ENCODE measurements at regions not wholly inside any gene's neighbourhood (a gene's known extent, or its start where the extent isn't known, plus 50 kb on each side); places are given as distances from the start of the nearest gene placed in this dataset.

DNA sequence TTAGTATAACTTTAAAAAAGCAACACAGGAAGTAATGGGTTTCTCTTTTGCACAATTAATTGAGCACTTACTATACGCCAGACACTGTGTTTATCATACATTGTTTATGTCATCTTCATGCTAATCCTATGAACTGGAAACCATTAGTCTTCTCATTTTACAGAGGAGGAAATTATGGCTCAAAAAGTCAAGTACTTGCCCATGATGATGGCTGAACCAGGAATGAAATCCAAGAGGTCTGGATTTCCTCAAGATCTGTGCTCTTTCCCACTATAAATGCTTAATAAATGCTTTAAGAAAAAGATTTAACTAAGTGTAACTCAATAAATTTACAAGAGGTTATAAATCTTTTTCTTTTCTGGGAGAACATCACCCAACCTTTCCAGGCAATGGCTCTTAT, 303.7 kb upstream of the RRP15 start:
- Histone ChIP-seq H2AFZ (no peak overlapping the region), H3K79me2 (no peaks in the 10 kb centered on the region), H3K4me3 (ENCODE audit: low read depth, low read length) (no peak overlapping the region), H3K9ac (no peak overlapping the region), H3K27ac (no peak overlapping the region), H3K4me1 (no peaks in the 10 kb centered on the region), H3K36me3 (ENCODE audit: control insufficient read depth, insufficient read depth, low read length) (no peaks in the 10 kb centered on the region), H3K27me3 (ENCODE audit: control insufficient read depth, insufficient read depth, low read length) (no peaks in the 10 kb centered on the region), H3K9me3 (ENCODE audit: control insufficient read depth, low read length) (no peaks in the 10 kb centered on the region), H3K4me2 (ENCODE audit: low read length) (no peak overlapping the region)
- TF ChIP-seq, protein P1, sequence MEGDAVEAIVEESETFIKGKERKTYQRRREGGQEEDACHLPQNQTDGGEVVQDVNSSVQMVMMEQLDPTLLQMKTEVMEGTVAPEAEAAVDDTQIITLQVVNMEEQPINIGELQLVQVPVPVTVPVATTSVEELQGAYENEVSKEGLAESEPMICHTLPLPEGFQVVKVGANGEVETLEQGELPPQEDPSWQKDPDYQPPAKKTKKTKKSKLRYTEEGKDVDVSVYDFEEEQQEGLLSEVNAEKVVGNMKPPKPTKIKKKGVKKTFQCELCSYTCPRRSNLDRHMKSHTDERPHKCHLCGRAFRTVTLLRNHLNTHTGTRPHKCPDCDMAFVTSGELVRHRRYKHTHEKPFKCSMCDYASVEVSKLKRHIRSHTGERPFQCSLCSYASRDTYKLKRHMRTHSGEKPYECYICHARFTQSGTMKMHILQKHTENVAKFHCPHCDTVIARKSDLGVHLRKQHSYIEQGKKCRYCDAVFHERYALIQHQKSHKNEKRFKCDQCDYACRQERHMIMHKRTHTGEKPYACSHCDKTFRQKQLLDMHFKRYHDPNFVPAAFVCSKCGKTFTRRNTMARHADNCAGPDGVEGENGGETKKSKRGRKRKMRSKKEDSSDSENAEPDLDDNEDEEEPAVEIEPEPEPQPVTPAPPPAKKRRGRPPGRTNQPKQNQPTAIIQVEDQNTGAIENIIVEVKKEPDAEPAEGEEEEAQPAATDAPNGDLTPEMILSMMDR (IDR thresholded peaks at IDR 0.05), result no peak

DNA sequence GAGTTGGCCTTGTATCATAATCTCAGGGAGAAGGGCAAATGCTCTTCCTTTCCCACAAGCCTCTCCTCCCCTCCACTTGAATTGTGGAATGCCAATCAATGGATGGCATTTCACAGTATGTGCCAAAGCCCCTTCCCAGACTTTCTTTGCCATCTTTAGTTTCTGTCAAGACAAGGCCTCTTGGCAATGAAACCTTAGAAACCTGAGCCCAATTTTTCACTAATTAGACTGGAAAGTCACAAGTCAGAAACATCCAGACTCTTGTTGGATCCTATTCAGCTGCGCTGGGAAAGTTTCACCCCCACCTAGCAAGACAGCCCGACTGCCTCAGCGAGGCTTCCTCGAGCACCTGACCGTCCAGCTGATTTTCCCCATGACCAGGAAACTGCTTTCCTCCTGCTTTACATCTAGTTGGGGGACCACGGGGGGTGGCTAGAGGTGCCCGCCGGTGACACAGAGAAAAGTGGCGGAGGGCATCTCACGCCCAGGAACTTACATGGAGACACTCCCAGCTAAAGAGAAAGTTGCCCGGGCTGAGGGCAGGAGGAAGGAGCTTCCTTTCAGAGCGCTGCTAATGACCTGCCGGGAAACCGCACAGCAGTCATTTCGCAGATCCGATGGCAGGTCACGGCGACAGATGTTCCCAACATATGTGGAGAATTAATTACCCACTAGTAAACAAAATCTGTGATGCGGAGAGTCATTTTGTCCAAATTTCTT, 302.6 kb upstream of the RRP15 start:
- Histone ChIP-seq H2AFZ (no peak overlapping the region), H3K27me3 (ENCODE audit: control insufficient read depth, insufficient read depth, low read length) (no peaks in the 10 kb centered on the region), H3K36me3 (ENCODE audit: control insufficient read depth, insufficient read depth, low read length) (no peaks in the 10 kb centered on the region), H3K79me2 (no peaks in the 10 kb centered on the region), H3K4me1 (no peaks in the 10 kb centered on the region), H3K4me3 (ENCODE audit: low read depth, low read length) (no peak overlapping the region), H3K9me3 (ENCODE audit: control insufficient read depth, low read length) (no peaks in the 10 kb centered on the region), H3K9ac (no peak overlapping the region), H3K4me2 (ENCODE audit: low read length) (no peak overlapping the region), H3K27ac (no peak overlapping the region)
- TF ChIP-seq, protein P1 (IDR thresholded peaks at IDR 0.05), result no peak

DNA sequence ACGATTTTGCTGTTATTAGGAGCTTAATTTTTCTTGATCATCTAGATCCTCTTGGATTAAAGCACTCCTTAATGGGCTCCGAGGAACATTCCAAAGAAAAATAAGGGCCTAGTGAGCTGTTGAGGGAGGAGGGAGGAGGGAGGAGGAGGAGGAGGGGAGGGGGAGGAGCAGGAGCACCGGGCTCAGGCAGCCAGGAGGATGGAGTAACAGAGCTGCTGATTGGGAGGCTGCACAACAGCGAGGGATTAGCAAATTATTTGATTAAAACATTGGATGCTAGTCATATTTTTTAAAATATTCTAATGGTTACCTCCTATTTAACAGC, 302.1 kb upstream of the RRP15 start:
- H3K9ac ChIP-seq, result no peak overlapping the region
- H3K4me2 ChIP-seq (ENCODE audit: low read length), result no peak overlapping the region
- TF ChIP-seq, protein P1 (IDR thresholded peaks at IDR 0.05), result no peak
- no peaks in the 10 kb centered on the region for H3K36me3 ChIP-seq (ENCODE audit: control insufficient read depth, insufficient read depth, low read length)
- no peaks in the 10 kb centered on the region for H3K4me1 ChIP-seq
- no peaks in the 10 kb centered on the region for H3K79me2 ChIP-seq
- no peak overlapping the region for H2AFZ ChIP-seq
- H3K27ac ChIP-seq, result no peak overlapping the region
- no peaks in the 10 kb centered on the region for H3K27me3 ChIP-seq (ENCODE audit: control insufficient read depth, insufficient read depth, low read length)
- no peak overlapping the region for H3K4me3 ChIP-seq (ENCODE audit: low read depth, low read length)
- no peaks in the 10 kb centered on the region for H3K9me3 ChIP-seq (ENCODE audit: control insufficient read depth, low read length)

DNA sequence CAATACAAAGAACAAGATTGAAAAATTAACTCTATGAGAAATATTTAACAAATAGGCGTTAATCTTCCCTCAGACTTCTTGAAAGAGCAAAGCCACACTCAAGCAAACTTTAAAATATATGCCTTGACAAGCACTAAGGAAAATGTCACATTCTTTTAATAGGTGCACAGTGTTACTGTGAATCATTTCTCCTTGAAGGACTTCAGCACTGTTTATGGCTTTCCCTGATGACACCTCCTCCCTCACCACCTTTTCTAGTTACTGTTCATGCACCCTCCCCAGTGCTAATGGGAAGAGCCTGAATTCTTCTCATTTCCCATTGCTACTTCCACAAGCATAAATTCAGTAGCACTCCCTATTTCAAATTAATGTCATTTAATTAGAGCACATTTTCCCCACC, 299.5 kb upstream of the RRP15 start:
- H3K9ac ChIP-seq, result no peak overlapping the region
- no peaks in the 10 kb centered on the region for H3K79me2 ChIP-seq
- H2AFZ ChIP-seq, result no peak overlapping the region
- H3K4me3 ChIP-seq (ENCODE audit: low read depth, low read length), result no peak overlapping the region
- H3K36me3 ChIP-seq (ENCODE audit: control insufficient read depth, insufficient read depth, low read length), result no peaks in the 10 kb centered on the region
- H3K4me2 ChIP-seq (ENCODE audit: low read length), result no peak overlapping the region
- H3K27ac ChIP-seq, result no peak overlapping the region
- TF ChIP-seq, protein P1 (IDR thresholded peaks at IDR 0.05), result no peak
- H3K27me3 ChIP-seq (ENCODE audit: control insufficient read depth, insufficient read depth, low read length), result no peaks in the 10 kb centered on the region
- no peaks in the 10 kb centered on the region for H3K9me3 ChIP-seq (ENCODE audit: control insufficient read depth, low read length)
- no peaks in the 10 kb centered on the region for H3K4me1 ChIP-seq

DNA sequence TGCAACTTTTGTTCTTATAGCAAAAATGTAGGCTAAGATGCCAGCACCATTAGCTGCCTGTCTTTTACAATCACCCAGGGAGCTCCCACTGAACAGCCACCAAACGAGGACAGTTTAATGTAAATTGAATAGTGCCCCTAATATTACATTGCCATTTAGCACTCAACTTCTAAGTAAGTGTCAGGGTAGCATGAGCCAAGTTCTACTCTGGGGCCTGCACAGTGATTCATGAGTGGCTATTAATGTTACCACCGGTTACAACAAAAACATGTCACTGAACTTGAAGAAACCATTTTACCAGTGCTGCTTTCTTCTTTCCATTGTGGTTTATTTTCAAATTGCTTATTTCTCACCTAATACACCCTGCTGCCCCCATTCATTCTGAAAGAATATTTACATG, 295.6 kb upstream of the RRP15 start:
- Histone ChIP-seq H3K9me3 (ENCODE audit: control insufficient read depth, low read length) (no peaks in the 10 kb centered on the region), H3K27me3 (ENCODE audit: control insufficient read depth, insufficient read depth, low read length) (no peaks in the 10 kb centered on the region), H3K79me2 (no peaks in the 10 kb centered on the region), H3K4me1 (no peaks in the 10 kb centered on the region), H3K9ac (no peak overlapping the region), H2AFZ (no peak overlapping the region), H3K4me2 (ENCODE audit: low read length) (no peak overlapping the region), H3K4me3 (ENCODE audit: low read depth, low read length) (no peak overlapping the region), H3K36me3 (ENCODE audit: control insufficient read depth, insufficient read depth, low read length) (no peaks in the 10 kb centered on the region), H3K27ac (no peak overlapping the region)
- TF ChIP-seq, protein P1 (IDR thresholded peaks at IDR 0.05), result no peak
